Stimulated activated CD8-positive, alpha-beta memory T cell treated with anti-CD3 and anti-CD28 coated beads, Interleukin-12 subunit alpha, Interleukin-12 subunit beta, amount 100 ng/mL, for 1 hour (primary cell): ENCODE measurements at regions not wholly inside any gene's neighbourhood (a gene's known extent, or its start where the extent isn't known, plus 50 kb on each side); places are given as distances from the start of the nearest gene placed in this dataset.
"Not testable (repeated sequence)": the region's sequence is repeated elsewhere in the genome, so short reads cannot be mapped to it uniquely, and the experiment has no call there.

Experiments used
- DNase-seq: peaks from one replicate; pipeline ENCODE4 v3.0.0-alpha.2; 2020; ENCODE audit warnings: low read depth

GRCh38 chr6:84871925-84872324 lies 107.5 kb upstream of the TBX18 start:
- DNase-seq: no peak

- no peak for DNase-seq
Measured at GRCh38 chr6:84870672-84871071, 106.3 kb upstream of the TBX18 start.

- DNase-seq: no peak
Measured at GRCh38 chr6:84868149-84868548, 103.8 kb upstream of the TBX18 start.

- DNase-seq: no peak
Measured at GRCh38 chr6:84867521-84867920, 103.1 kb upstream of the TBX18 start.

GRCh38 chr6:84866715-84867114 lies 102.3 kb upstream of the TBX18 start:
- no peak for DNase-seq

- not testable (repeated sequence) for DNase-seq
Measured at GRCh38 chr6:84865372-84865771, 101.0 kb upstream of the TBX18 start.

- DNase-seq: no peak
Measured at GRCh38 chr6:84862843-84863242, 98.4 kb upstream of the TBX18 start.

- DNase-seq: no peak
Measured at GRCh38 chr6:84860920-84861319, 96.5 kb upstream of the TBX18 start.

- no peak for DNase-seq
Measured at GRCh38 chr6:84860509-84860908, 96.1 kb upstream of the TBX18 start.

- DNase-seq: no peak
Measured at GRCh38 chr6:84854811-84855400, 90.5 kb upstream of the TBX18 start.

- no peak for DNase-seq
Measured at GRCh38 chr6:84853901-84854300, 89.5 kb upstream of the TBX18 start.

- DNase-seq: no peak
Measured at GRCh38 chr6:84848960-84849359, 84.6 kb upstream of the TBX18 start.

- no peak for DNase-seq
Measured at GRCh38 chr6:84847390-84848160, 83.2 kb upstream of the TBX18 start.

- no peak for DNase-seq
Measured at GRCh38 chr6:84842525-84843166, 78.2 kb upstream of the TBX18 start.

GRCh38 chr6:84837068-84837866 lies 72.9 kb upstream of the TBX18 start:
- not testable (repeated sequence) for DNase-seq

- DNase-seq: no peak
Measured at GRCh38 chr6:84836366-84836765, 72.0 kb upstream of the TBX18 start.

GRCh38 chr6:84835340-84835739 lies 70.9 kb upstream of the TBX18 start:
- DNase-seq: no peak

GRCh38 chr6:84831924-84832323 lies 67.5 kb upstream of the TBX18 start:
- not testable (repeated sequence) for DNase-seq

- no peak for DNase-seq
Measured at GRCh38 chr6:84825461-84825860, 61.1 kb upstream of the TBX18 start.

- DNase-seq: not testable (repeated sequence)
Measured at GRCh38 chr6:84821314-84821713, 56.9 kb upstream of the TBX18 start.

GRCh38 chr6:84816741-84817140 lies 52.3 kb upstream of the TBX18 start:
- no peak for DNase-seq

GRCh38 chr6:84815896-84816735 lies 51.7 kb upstream of the TBX18 start:
- no peak for DNase-seq
